Mammary epithelial cell (primary cell): ENCODE measurements at regions not wholly inside any gene's neighbourhood (a gene's known extent, or its start where the extent isn't known, plus 50 kb on each side); places are given as distances from the start of the nearest gene placed in this dataset.

Experiments used
- EZH2 ChIP-seq: IDR thresholded peaks from 2 replicates; pipeline ENCODE4 v1.6.1; 2012; ENCODE audit warnings: low read length, inconsistent platforms, borderline replicate concordance
- TF ChIP-seq, protein P1 (sequence below), 2 donors: IDR thresholded peaks in 1 of 2; conservative IDR thresholded peaks in 1 of 2; 2 replicates each; pipeline ENCODE4 v1.5.1; 2011 to 2012; ENCODE audit warnings: inconsistent platforms in 2 of 2, low read length in 2 of 2, mild to moderate bottlenecking in 2 of 2, control low read depth in 1 of 2, low read depth in 1 of 2; ENCODE audit not compliant: insufficient read depth in 1 of 2; ENCODE audit errors: extremely low read depth in 1 of 2

DNA sequence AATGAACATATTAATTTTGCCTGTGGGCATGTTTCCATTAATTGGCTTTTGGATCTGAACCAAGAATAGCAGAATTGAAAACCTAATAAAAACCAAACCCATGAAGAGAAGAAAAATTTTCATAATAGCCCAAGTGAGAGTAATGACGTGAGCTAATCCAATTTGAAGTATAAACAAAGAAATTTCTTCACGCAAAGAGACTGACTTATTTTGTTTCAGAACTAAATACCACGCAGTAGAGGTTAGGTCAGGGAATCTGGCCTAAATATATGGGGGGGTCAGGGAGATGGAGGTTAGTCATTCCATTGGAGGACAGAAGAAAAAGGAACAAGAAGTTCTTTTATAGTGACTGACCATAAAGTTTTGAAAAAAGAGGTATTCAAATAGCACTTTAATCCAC is 94.1 kb upstream of the CYP1B1 start:
- TF ChIP-seq, protein P1, sequence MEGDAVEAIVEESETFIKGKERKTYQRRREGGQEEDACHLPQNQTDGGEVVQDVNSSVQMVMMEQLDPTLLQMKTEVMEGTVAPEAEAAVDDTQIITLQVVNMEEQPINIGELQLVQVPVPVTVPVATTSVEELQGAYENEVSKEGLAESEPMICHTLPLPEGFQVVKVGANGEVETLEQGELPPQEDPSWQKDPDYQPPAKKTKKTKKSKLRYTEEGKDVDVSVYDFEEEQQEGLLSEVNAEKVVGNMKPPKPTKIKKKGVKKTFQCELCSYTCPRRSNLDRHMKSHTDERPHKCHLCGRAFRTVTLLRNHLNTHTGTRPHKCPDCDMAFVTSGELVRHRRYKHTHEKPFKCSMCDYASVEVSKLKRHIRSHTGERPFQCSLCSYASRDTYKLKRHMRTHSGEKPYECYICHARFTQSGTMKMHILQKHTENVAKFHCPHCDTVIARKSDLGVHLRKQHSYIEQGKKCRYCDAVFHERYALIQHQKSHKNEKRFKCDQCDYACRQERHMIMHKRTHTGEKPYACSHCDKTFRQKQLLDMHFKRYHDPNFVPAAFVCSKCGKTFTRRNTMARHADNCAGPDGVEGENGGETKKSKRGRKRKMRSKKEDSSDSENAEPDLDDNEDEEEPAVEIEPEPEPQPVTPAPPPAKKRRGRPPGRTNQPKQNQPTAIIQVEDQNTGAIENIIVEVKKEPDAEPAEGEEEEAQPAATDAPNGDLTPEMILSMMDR (conservative IDR thresholded peaks at IDR 0.05 in 1 of 2, IDR thresholded peaks at IDR 0.05 in 1 of 2; ENCODE audit: extremely low read depth in 1 of 2, insufficient read depth in 1 of 2, low read depth in 1 of 2, low read length in 2 of 2), result no peak
- TF ChIP-seq EZH2, result no peak
